ENCODE measurements at regions not wholly inside any gene's neighbourhood (a gene's known extent, or its start where the extent isn't known, plus 50 kb on each side); places are given as distances from the start of the nearest gene placed in this dataset.

- TF ChIP-seq POLR2A (IDR thresholded peaks at IDR 0.05), result no peak
- TF ChIP-seq, protein P1, sequence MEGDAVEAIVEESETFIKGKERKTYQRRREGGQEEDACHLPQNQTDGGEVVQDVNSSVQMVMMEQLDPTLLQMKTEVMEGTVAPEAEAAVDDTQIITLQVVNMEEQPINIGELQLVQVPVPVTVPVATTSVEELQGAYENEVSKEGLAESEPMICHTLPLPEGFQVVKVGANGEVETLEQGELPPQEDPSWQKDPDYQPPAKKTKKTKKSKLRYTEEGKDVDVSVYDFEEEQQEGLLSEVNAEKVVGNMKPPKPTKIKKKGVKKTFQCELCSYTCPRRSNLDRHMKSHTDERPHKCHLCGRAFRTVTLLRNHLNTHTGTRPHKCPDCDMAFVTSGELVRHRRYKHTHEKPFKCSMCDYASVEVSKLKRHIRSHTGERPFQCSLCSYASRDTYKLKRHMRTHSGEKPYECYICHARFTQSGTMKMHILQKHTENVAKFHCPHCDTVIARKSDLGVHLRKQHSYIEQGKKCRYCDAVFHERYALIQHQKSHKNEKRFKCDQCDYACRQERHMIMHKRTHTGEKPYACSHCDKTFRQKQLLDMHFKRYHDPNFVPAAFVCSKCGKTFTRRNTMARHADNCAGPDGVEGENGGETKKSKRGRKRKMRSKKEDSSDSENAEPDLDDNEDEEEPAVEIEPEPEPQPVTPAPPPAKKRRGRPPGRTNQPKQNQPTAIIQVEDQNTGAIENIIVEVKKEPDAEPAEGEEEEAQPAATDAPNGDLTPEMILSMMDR (IDR thresholded peaks at IDR 0.05), result no peak
These were observed 87.7 kb upstream of the MAGEA4 start for GRCh38 chrX:151825007-151825406.

Measured in heart left ventricle (tissue), 13 donors.